ENCODE measurements at regions not wholly inside any gene's neighbourhood (a gene's known extent, or its start where the extent isn't known, plus 50 kb on each side); places are given as distances from the start of the nearest gene placed in this dataset.

DNA sequence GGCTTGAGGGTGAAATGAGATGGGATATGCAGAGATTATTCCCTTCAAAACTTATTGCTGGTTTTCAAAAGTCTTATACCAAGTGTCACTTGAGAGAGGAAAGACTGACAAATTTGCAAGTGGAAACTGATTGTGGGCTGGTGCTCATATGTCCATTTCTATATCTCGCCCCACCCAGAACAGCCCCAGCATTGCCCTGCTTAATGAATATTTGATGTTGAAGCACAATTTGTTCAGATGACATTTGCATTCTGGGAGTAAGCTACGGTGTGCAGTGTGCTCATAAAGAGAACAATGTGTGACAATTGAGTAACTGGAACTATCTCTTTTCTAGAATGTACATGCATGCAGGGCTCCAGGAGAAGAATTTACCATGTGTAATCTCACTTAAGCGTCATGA, 223.5 kb upstream of the TRPC5 start:
- TF ChIP-seq EZH2phosphoT487 (IDR thresholded peaks at IDR 0.05; ENCODE audit: unreplicated experiment), result no peak
- TF ChIP-seq ZNF331 (CRISPR knock-in tag; IDR thresholded peaks at IDR 0.05; ENCODE audit: low read depth), result no peak
- TF ChIP-seq, protein P1, sequence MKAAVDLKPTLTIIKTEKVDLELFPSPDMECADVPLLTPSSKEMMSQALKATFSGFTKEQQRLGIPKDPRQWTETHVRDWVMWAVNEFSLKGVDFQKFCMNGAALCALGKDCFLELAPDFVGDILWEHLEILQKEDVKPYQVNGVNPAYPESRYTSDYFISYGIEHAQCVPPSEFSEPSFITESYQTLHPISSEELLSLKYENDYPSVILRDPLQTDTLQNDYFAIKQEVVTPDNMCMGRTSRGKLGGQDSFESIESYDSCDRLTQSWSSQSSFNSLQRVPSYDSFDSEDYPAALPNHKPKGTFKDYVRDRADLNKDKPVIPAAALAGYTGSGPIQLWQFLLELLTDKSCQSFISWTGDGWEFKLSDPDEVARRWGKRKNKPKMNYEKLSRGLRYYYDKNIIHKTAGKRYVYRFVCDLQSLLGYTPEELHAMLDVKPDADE (IDR thresholded peaks at IDR 0.05), result no peak
- TF ChIP-seq REST (IDR thresholded peaks at IDR 0.05; ENCODE audit: unreplicated experiment), result no peak
- TF ChIP-seq, protein P2, sequence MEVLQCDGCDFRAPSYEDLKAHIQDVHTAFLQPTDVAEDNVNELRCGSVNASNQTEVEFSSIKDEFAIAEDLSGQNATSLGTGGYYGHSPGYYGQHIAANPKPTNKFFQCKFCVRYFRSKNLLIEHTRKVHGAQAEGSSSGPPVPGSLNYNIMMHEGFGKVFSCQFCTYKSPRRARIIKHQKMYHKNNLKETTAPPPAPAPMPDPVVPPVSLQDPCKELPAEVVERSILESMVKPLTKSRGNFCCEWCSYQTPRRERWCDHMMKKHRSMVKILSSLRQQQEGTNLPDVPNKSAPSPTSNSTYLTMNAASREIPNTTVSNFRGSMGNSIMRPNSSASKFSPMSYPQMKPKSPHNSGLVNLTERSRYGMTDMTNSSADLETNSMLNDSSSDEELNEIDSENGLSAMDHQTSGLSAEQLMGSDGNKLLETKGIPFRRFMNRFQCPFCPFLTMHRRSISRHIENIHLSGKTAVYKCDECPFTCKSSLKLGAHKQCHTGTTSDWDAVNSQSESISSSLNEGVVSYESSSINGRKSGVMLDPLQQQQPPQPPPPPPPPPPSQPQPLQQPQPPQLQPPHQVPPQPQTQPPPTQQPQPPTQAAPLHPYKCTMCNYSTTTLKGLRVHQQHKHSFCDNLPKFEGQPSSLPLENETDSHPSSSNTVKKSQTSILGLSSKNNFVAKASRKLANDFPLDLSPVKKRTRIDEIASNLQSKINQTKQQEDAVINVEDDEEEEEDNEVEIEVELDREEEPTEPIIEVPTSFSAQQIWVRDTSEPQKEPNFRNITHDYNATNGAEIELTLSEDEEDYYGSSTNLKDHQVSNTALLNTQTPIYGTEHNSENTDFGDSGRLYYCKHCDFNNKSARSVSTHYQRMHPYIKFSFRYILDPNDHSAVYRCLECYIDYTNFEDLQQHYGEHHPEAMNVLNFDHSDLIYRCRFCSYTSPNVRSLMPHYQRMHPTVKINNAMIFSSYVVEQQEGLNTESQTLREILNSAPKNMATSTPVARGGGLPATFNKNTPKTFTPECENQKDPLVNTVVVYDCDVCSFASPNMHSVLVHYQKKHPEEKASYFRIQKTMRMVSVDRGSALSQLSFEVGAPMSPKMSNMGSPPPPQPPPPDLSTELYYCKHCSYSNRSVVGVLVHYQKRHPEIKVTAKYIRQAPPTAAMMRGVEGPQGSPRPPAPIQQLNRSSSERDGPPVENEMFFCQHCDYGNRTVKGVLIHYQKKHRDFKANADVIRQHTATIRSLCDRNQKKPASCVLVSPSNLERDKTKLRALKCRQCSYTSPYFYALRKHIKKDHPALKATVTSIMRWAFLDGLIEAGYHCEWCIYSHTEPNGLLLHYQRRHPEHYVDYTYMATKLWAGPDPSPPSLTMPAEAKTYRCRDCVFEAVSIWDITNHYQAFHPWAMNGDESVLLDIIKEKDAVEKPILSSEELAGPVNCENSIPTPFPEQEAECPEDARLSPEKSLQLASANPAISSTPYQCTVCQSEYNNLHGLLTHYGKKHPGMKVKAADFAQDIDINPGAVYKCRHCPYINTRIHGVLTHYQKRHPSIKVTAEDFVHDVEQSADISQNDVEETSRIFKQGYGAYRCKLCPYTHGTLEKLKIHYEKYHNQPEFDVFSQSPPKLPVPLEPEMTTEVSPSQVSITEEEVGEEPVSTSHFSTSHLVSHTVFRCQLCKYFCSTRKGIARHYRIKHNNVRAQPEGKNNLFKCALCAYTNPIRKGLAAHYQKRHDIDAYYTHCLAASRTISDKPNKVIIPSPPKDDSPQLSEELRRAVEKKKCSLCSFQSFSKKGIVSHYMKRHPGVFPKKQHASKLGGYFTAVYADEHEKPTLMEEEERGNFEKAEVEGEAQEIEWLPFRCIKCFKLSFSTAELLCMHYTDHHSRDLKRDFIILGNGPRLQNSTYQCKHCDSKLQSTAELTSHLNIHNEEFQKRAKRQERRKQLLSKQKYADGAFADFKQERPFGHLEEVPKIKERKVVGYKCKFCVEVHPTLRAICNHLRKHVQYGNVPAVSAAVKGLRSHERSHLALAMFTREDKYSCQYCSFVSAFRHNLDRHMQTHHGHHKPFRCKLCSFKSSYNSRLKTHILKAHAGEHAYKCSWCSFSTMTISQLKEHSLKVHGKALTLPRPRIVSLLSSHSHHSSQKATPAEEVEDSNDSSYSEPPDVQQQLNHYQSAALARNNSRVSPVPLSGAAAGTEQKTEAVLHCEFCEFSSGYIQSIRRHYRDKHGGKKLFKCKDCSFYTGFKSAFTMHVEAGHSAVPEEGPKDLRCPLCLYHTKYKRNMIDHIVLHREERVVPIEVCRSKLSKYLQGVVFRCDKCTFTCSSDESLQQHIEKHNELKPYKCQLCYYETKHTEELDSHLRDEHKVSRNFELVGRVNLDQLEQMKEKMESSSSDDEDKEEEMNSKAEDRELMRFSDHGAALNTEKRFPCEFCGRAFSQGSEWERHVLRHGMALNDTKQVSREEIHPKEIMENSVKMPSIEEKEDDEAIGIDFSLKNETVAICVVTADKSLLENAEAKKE (CRISPR knock-in tag; IDR thresholded peaks at IDR 0.05), result no peak
- no peak for TF ChIP-seq JUNB (IDR thresholded peaks at IDR 0.05; ENCODE audit: unreplicated experiment)
- TF ChIP-seq, protein P3, sequence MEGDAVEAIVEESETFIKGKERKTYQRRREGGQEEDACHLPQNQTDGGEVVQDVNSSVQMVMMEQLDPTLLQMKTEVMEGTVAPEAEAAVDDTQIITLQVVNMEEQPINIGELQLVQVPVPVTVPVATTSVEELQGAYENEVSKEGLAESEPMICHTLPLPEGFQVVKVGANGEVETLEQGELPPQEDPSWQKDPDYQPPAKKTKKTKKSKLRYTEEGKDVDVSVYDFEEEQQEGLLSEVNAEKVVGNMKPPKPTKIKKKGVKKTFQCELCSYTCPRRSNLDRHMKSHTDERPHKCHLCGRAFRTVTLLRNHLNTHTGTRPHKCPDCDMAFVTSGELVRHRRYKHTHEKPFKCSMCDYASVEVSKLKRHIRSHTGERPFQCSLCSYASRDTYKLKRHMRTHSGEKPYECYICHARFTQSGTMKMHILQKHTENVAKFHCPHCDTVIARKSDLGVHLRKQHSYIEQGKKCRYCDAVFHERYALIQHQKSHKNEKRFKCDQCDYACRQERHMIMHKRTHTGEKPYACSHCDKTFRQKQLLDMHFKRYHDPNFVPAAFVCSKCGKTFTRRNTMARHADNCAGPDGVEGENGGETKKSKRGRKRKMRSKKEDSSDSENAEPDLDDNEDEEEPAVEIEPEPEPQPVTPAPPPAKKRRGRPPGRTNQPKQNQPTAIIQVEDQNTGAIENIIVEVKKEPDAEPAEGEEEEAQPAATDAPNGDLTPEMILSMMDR (conservative IDR thresholded peaks at IDR 0.05; ENCODE audit: low read depth in 2 of 2), result no peak
- no peak for TF ChIP-seq EZH2 (IDR thresholded peaks at IDR 0.05; ENCODE audit: low read depth, unreplicated experiment)
- TF ChIP-seq NANOG (IDR thresholded peaks at IDR 0.05; ENCODE audit: borderline replicate concordance), result no peak
- TF ChIP-seq STAT1 (IDR thresholded peaks at IDR 0.05; ENCODE audit: unreplicated experiment), result no peak
- TF ChIP-seq ZNF114 (CRISPR knock-in tag; IDR thresholded peaks at IDR 0.05), result no peak
- no peak for TF ChIP-seq CREB1 (CRISPR knock-in tag; IDR thresholded peaks at IDR 0.05; ENCODE audit: low read depth)
- no peak for TF ChIP-seq POLR2AphosphoS5 (IDR thresholded peaks at IDR 0.05; ENCODE audit: low read depth)
- H3K79me2 ChIP-seq (replicated peaks; ENCODE audit: insufficient read depth), result no peaks in the 10 kb centered on the region
- DNase-seq (ENCODE audit: low spot score) (no peak), ATAC-seq (no peak)
- H3K9me2 ChIP-seq (ENCODE audit: insufficient read depth), result no peaks in the 10 kb centered on the region
- no peak overlapping the region for H2AFZ ChIP-seq
- no peak overlapping the region for H3K4me2 ChIP-seq
- no peak overlapping the region for H3K27ac ChIP-seq (ENCODE audit: low read depth)
- Mint-ChIP-seq H3K4me3 (no peak overlapping the region), H3K9me3 (no peaks in the 10 kb centered on the region), H3K36me3 (ENCODE audit: low read depth) (no peaks in the 10 kb centered on the region), H3K27ac (no peak overlapping the region), H3K27me3 (ENCODE audit: insufficient read depth, low read depth, poor library complexity) (peaks cover 1% of the 10 kb centered on the region), H3K4me1 (peaks cover 10% of the 10 kb centered on the region)
- peaks cover 9% of the 10 kb centered on the region; the same call in 1 of the 2 replicates for H3K4me1 ChIP-seq (ENCODE audit: insufficient read depth)
- no peaks in the 10 kb centered on the region for H3K36me3 ChIP-seq (ENCODE audit: insufficient read depth)
- no peaks in the 10 kb centered on the region for H4K20me1 ChIP-seq (replicated peaks; ENCODE audit: insufficient read depth)
- H3F3A ChIP-seq (replicated peaks; ENCODE audit: low read depth), result no peaks in the 10 kb centered on the region
- H3K4me3 ChIP-seq, result no peak overlapping the region
- H3K27me3 ChIP-seq (ENCODE audit: insufficient read depth), result no peaks in the 10 kb centered on the region
